H9 (cell line): ENCODE measurements at regions not wholly inside any gene's neighbourhood (a gene's known extent, or its start where the extent isn't known, plus 50 kb on each side); places are given as distances from the start of the nearest gene placed in this dataset.

ENCODE experiments used
- DNase-seq: peaks from one replicate; pipeline ENCODE4 v3.0.0-alpha.2; 2017
- H2AFZ ChIP-seq: one replicate; pipeline ENCODE4 v1.6.1; 2013; ENCODE audit warnings: mild to moderate bottlenecking, low read length, control low read depth, moderate library complexity
- H2AK5ac ChIP-seq: 2 replicates; pipeline ENCODE4 v1.6.1; 2013; ENCODE audit warnings: low read length, control low read depth, mixed read lengths; ENCODE audit not compliant: insufficient read length
- H2BK120ac ChIP-seq: one replicate; pipeline ENCODE4 v1.6.1; 2013; ENCODE audit warnings: low read depth, mild to moderate bottlenecking, low read length, control low read depth, inconsistent platforms; ENCODE audit not compliant: poor library complexity, severe bottlenecking
- H2BK12ac ChIP-seq: 2 replicates; pipeline ENCODE4 v1.6.1; 2013; ENCODE audit warnings: low read length, control low read depth, mixed read lengths, low read depth; ENCODE audit not compliant: insufficient read length
- H2BK15ac ChIP-seq: 2 replicates; pipeline ENCODE4 v1.6.1; 2013; ENCODE audit warnings: low read depth, low read length, control low read depth
- H2BK20ac ChIP-seq: one replicate; pipeline ENCODE4 v1.6.1; 2013; ENCODE audit warnings: low read depth, mild to moderate bottlenecking, low read length, control low read depth, inconsistent platforms; ENCODE audit not compliant: poor library complexity, severe bottlenecking
- H2BK5ac ChIP-seq: 2 replicates; pipeline ENCODE4 v1.6.1; 2013; ENCODE audit warnings: low read length, control low read depth, mixed read lengths; ENCODE audit not compliant: insufficient read length
- H3K14ac ChIP-seq: 2 replicates; pipeline ENCODE4 v1.6.1; 2013; ENCODE audit warnings: low read length, control low read depth; ENCODE audit not compliant: insufficient read depth
- H3K18ac ChIP-seq: 2 replicates; pipeline ENCODE4 v1.6.1; 2013; ENCODE audit warnings: low read depth, mild to moderate bottlenecking, mixed read lengths, low read length, control low read depth; ENCODE audit not compliant: insufficient read length
- H3K23ac ChIP-seq: 2 replicates; pipeline ENCODE4 v1.6.1; 2013; ENCODE audit warnings: low read length, control low read depth, mixed read lengths, low read depth; ENCODE audit not compliant: insufficient read length
- H3K23me2 ChIP-seq: 2 replicates; pipeline ENCODE4 v1.6.1; 2013; ENCODE audit warnings: low read depth, mild to moderate bottlenecking, mixed read lengths, low read length, control low read depth; ENCODE audit not compliant: insufficient read length, poor library complexity, severe bottlenecking
- H3K27ac ChIP-seq: 2 replicates; pipeline ENCODE4 v1.5.1; 2013; ENCODE audit warnings: low read length, control low read depth, mixed read lengths, low read depth; ENCODE audit not compliant: insufficient read length
- H3K27me3 ChIP-seq: 2 replicates; pipeline ENCODE4 v1.6.1; 2013; ENCODE audit warnings: low read length, control low read depth, inconsistent platforms; ENCODE audit not compliant: insufficient read depth
- H3K4ac ChIP-seq: 2 replicates; pipeline ENCODE4 v1.6.1; 2013; ENCODE audit warnings: low read depth, mild to moderate bottlenecking, control low read depth, inconsistent platforms, low read length, moderate library complexity
- H3K4me1 ChIP-seq: 2 replicates; pipeline ENCODE4 v1.6.1; 2013; ENCODE audit warnings: low read length, control low read depth, inconsistent platforms; ENCODE audit not compliant: insufficient read depth
- H3K4me2 ChIP-seq: 2 replicates; pipeline ENCODE4 v1.6.1; 2013; ENCODE audit warnings: low read length, control low read depth, mixed read lengths; ENCODE audit not compliant: insufficient read length, insufficient read depth
- H3K56ac ChIP-seq: 2 replicates; pipeline ENCODE4 v1.6.1; 2013; ENCODE audit warnings: low read depth, mild to moderate bottlenecking, mixed read lengths, low read length, control low read depth; ENCODE audit not compliant: insufficient read length
- H3K79me1 ChIP-seq: 2 replicates; pipeline ENCODE4 v1.6.1; 2013; ENCODE audit warnings: low read depth, mild to moderate bottlenecking, moderate library complexity, low read length, control low read depth, inconsistent platforms; ENCODE audit not compliant: insufficient read depth, poor library complexity, severe bottlenecking
- H3K79me2 ChIP-seq: 2 replicates; pipeline ENCODE4 v1.6.1; 2013; ENCODE audit warnings: low read length, control low read depth, inconsistent platforms; ENCODE audit not compliant: insufficient read depth
- H3K9ac ChIP-seq: 2 replicates; pipeline ENCODE4 v1.6.1; 2013; ENCODE audit warnings: low read length, control low read depth, mixed read lengths; ENCODE audit not compliant: insufficient read length; ENCODE audit errors: extremely low read depth
- H3K9me3 ChIP-seq: one replicate; pipeline ENCODE4 v1.6.1; 2013; ENCODE audit warnings: low read depth, low read length, inconsistent platforms; ENCODE audit not compliant: control insufficient read depth
- H3T11ph ChIP-seq: one replicate; pipeline ENCODE4 v1.6.1; 2013; ENCODE audit warnings: mild to moderate bottlenecking, low read length, control low read depth, inconsistent platforms
- H4K20me1 ChIP-seq: one replicate; pipeline ENCODE4 v1.6.1; 2013; ENCODE audit not compliant: control insufficient read depth, insufficient read length, insufficient read depth
- H4K5ac ChIP-seq: 2 replicates; pipeline ENCODE4 v1.6.1; 2013; ENCODE audit warnings: low read depth, mild to moderate bottlenecking, mixed read lengths, low read length, control low read depth; ENCODE audit not compliant: insufficient read length
- H4K8ac ChIP-seq: replicated peaks from 2 replicates; pipeline ENCODE4 v1.6.1; 2013; ENCODE audit warnings: low read length, control low read depth, mixed read lengths, low read depth; ENCODE audit not compliant: insufficient read length
- H4K91ac ChIP-seq: 2 replicates; pipeline ENCODE4 v1.6.1; 2013; ENCODE audit warnings: low read depth, mild to moderate bottlenecking, moderate library complexity, mixed read lengths, low read length, control low read depth; ENCODE audit not compliant: insufficient read length
- H3K27ac Mint-ChIP-seq, 3 experiments: 2 replicates in 2 of 3; 3 replicates in 1 of 3; pipeline ENCODE4 v1.8.0; 2020 to 2021; ENCODE audit warnings: mixed read lengths in 3 of 3, mild to moderate bottlenecking in 1 of 3, moderate library complexity in 1 of 3
- H3K27me3 Mint-ChIP-seq: 2 replicates; pipeline ENCODE4 v1.8.0; 2021; ENCODE audit warnings: low read depth, mild to moderate bottlenecking, moderate library complexity, mixed read lengths
- H3K36me3 Mint-ChIP-seq, 3 experiments: 2 replicates in 2 of 3; 3 replicates in 1 of 3; pipeline ENCODE4 v1.8.0; 2020 to 2021; ENCODE audit warnings: low read depth in 3 of 3, mixed read lengths in 3 of 3; ENCODE audit not compliant: insufficient read depth in 1 of 3
- H3K4me1 Mint-ChIP-seq, 2 experiments: 2 replicates each; pipeline ENCODE4 v1.8.0; 2020; ENCODE audit warnings: mixed read lengths in 2 of 2
- H3K4me3 Mint-ChIP-seq, 2 experiments: 2 replicates in 1 of 2; 3 replicates in 1 of 2; pipeline ENCODE4 v1.8.0; 2020 to 2021; ENCODE audit warnings: mild to moderate bottlenecking in 2 of 2, mixed read lengths in 2 of 2, moderate library complexity in 1 of 2
- H3K9me3 Mint-ChIP-seq, 2 experiments: 2 replicates in 1 of 2; 3 replicates in 1 of 2; pipeline ENCODE4 v1.8.0; 2020; ENCODE audit warnings: mild to moderate bottlenecking in 2 of 2, mixed read lengths in 2 of 2, moderate library complexity in 1 of 2
- WGBS: extraction: QIAGEN DNeasy Blood & Tissue Kit; methylation state at CpG from one replicate; pipeline ENCODE4 v1.1.7; 2013; ENCODE audit warnings: missing lambda C conversion rate, low lambda C conversion rate, mixed read lengths; ENCODE audit not compliant: insufficient read length; ENCODE audit errors: extremely low coverage; 5-methylcytosine and 5-hydroxymethylcytosine counted together
- TF ChIP-seq, protein P1 (sequence below): fragments of 200-600 bp; sonication (generic); conservative IDR thresholded peaks from 3 replicates; pipeline ENCODE4 v1.8.0; 2021; ENCODE audit warnings: antibody characterized with exemption, mild to moderate bottlenecking

DNA sequence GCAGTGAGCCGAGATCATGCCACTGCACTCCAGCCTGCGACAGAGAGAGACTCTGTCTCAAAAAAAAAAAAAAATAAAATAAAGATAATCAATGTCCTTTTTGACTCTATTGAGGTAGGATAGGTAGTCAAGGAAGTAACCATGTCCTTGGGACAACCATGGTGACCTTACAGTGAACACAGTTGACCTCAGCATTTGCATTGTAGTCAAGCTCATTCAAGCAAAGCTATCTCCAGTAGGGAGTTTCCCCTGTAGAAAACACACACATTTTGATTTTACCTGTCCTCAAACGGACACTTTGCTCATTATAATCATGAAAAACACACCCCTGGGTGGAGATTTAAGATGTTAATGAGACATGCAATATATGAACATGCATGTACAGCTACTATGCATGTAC lies 171.7 kb downstream of the KIF20B start:
- no peaks in the 10 kb centered on the region; a peak in 1 of 7 replicates for H3K36me3 Mint-ChIP-seq
- H3K4me1 ChIP-seq, result no peaks in the 10 kb centered on the region
- H3K79me1 ChIP-seq, result no peaks in the 10 kb centered on the region
- no CpG with 5 or more reads among the region's 3 CpGs for WGBS
- no peak overlapping the region for H3K56ac ChIP-seq
- no peaks in the 10 kb centered on the region for H3K27me3 ChIP-seq
- H2BK12ac ChIP-seq, result no peak overlapping the region
- H3K27ac ChIP-seq, result no peak overlapping the region
- H3K9me3 ChIP-seq, result no peaks in the 10 kb centered on the region
- no peak overlapping the region for H2AFZ ChIP-seq
- H4K5ac ChIP-seq, result no peak overlapping the region
- H3K79me2 ChIP-seq, result no peaks in the 10 kb centered on the region
- no peak overlapping the region for H2BK15ac ChIP-seq
- TF ChIP-seq, protein P1, sequence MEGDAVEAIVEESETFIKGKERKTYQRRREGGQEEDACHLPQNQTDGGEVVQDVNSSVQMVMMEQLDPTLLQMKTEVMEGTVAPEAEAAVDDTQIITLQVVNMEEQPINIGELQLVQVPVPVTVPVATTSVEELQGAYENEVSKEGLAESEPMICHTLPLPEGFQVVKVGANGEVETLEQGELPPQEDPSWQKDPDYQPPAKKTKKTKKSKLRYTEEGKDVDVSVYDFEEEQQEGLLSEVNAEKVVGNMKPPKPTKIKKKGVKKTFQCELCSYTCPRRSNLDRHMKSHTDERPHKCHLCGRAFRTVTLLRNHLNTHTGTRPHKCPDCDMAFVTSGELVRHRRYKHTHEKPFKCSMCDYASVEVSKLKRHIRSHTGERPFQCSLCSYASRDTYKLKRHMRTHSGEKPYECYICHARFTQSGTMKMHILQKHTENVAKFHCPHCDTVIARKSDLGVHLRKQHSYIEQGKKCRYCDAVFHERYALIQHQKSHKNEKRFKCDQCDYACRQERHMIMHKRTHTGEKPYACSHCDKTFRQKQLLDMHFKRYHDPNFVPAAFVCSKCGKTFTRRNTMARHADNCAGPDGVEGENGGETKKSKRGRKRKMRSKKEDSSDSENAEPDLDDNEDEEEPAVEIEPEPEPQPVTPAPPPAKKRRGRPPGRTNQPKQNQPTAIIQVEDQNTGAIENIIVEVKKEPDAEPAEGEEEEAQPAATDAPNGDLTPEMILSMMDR, result no peak
- H3K4me1 Mint-ChIP-seq, result peaks cover 5 to 10% of the 10 kb centered on the region in 2 experiments
- H4K91ac ChIP-seq, result no peak overlapping the region
- H2BK5ac ChIP-seq, result no peak overlapping the region
- H3T11ph ChIP-seq, result no peak overlapping the region
- no peak overlapping the region for H2BK120ac ChIP-seq
- no peak for DNase-seq
- H4K20me1 ChIP-seq, result no peaks in the 10 kb centered on the region
- no peak overlapping the region for H3K18ac ChIP-seq
- no peak overlapping the region for H3K4me2 ChIP-seq
- no peak overlapping the region for H2AK5ac ChIP-seq
- no peak overlapping the region for H2BK20ac ChIP-seq
- H3K9me3 Mint-ChIP-seq, result peaks cover 6 to 10% of the 10 kb centered on the region in 2 experiments; a peak in 4 of 5 replicates
- no peak overlapping the region for H3K4ac ChIP-seq
- H3K14ac ChIP-seq, result no peak overlapping the region
- H3K9ac ChIP-seq, result no peak overlapping the region
- H3K4me3 Mint-ChIP-seq, result no peak overlapping the region
- no peaks in the 10 kb centered on the region for H3K23me2 ChIP-seq
- H3K23ac ChIP-seq, result no peak overlapping the region
- H4K8ac ChIP-seq, result no peak overlapping the region
- H3K27ac Mint-ChIP-seq, result no peak overlapping the region
- H3K27me3 Mint-ChIP-seq, result no peaks in the 10 kb centered on the region; the same call in none of the 2 replicates
